Left lung (tissue), 4 donors: ENCODE measurements at regions not wholly inside any gene's neighbourhood (a gene's known extent, or its start where the extent isn't known, plus 50 kb on each side); places are given as distances from the start of the nearest gene placed in this dataset.

Experiments used
- ATAC-seq: fragments of 200-7000 bp; cut with Tn5 transposase; one replicate; pipeline ENCODE4 v1.9.1; 2020; ENCODE audit warnings: moderate library complexity
- DNase-seq, 4 donors: peaks; one replicate each; pipeline ENCODE4 v3.0.0-alpha.2; 2013 to 2020
- H3K27ac ChIP-seq, 2 donors: fragments of 200-600 bp; sonication (generic) in 1 of 2; one replicate each; pipeline versions ENCODE4 v1.5.0 to v1.8.0; 2020 to 2021
- H3K27me3 ChIP-seq, 2 donors: fragments of 200-600 bp; sonication (generic) in 1 of 2; one replicate each; pipeline versions ENCODE4 v1.5.0 to v1.8.0; 2020 to 2021
- H3K36me3 ChIP-seq, 2 donors: fragments of 200-600 bp; sonication (generic) in 1 of 2; one replicate each; pipeline versions ENCODE4 v1.5.0 to v1.8.0; 2020 to 2021
- H3K4me1 ChIP-seq, 2 donors: fragments of 200-600 bp; one replicate each; pipeline ENCODE4 v1.8.0; 2021
- H3K4me3 ChIP-seq, 2 donors: fragments of 200-600 bp; sonication (generic) in 1 of 2; one replicate each; pipeline versions ENCODE4 v1.5.0 to v1.8.0; 2020 to 2021; ENCODE audit warnings: mild to moderate bottlenecking in 1 of 2
- H3K9me3 ChIP-seq, 2 donors: fragments of 200-600 bp; sonication (generic) in 1 of 2; one replicate each; pipeline versions ENCODE4 v1.5.0 to v1.8.0; 2020 to 2021
- CTCF ChIP-seq, 2 donors: fragments of 200-600 bp; sonication (generic) in 1 of 2; IDR thresholded peaks; one replicate each; pipeline versions ENCODE4 v1.5.0 to v1.8.0; 2021; ENCODE audit warnings: antibody characterized with exemption in 2 of 2
- intact Hi-C, 2 donors: fragments of 100-400 bp; cut with DNase I; formaldehyde crosslinking; loops; one replicate each; pipeline versions ENCODE4 v1.11.2 to v1.14.2; 2022
- donor health status: DM: no; HTN: yes; CAD: no.
- donor health status: DM: no; HTN: no; CAD: no.

- intact Hi-C loops: no loop called here
- Histone ChIP-seq H3K4me1 (peaks cover 0 to 2% of the 10 kb centered on the region in 2 donors), H3K27me3 (no peaks in the 10 kb centered on the region), H3K36me3 (no peaks in the 10 kb centered on the region), H3K27ac (no peak overlapping the region), H3K9me3 (no peaks in the 10 kb centered on the region), H3K4me3 (no peak overlapping the region)
- ATAC-seq (no peak), DNase-seq (no peak)
- TF ChIP-seq CTCF (IDR thresholded peaks at IDR 0.05): no peak
Measured at GRCh38 chr6:147699637-147700036, 191.1 kb downstream of the SAMD5 start.

- DNase-seq (no peak), ATAC-seq (no peak)
- Histone ChIP-seq H3K27ac (no peak overlapping the region), H3K9me3 (no peaks in the 10 kb centered on the region), H3K36me3 (no peaks in the 10 kb centered on the region), H3K4me1 (peaks cover 0 to 2% of the 10 kb centered on the region in 2 donors), H3K27me3 (no peaks in the 10 kb centered on the region), H3K4me3 (no peak overlapping the region)
- no peak for TF ChIP-seq CTCF (IDR thresholded peaks at IDR 0.05)
- intact Hi-C loops: no loop called here
Measured at GRCh38 chr6:147700436-147701209, 192.1 kb downstream of the SAMD5 start.

GRCh38 chr6:147704691-147705090, 196.2 kb downstream of the SAMD5 start:
- no peak for TF ChIP-seq CTCF (IDR thresholded peaks at IDR 0.05)
- H3K9me3 ChIP-seq: no peaks in the 10 kb centered on the region
- no peak for ATAC-seq
- H3K27me3 ChIP-seq: no peaks in the 10 kb centered on the region
- H3K4me3 ChIP-seq: no peak overlapping the region
- peaks cover 0 to 2% of the 10 kb centered on the region in 2 donors for H3K4me1 ChIP-seq
- no peaks in the 10 kb centered on the region for H3K36me3 ChIP-seq
- no peak for DNase-seq
- H3K27ac ChIP-seq: no peak overlapping the region
- intact Hi-C loops: no loop called here

GRCh38 chr6:147707524-147707923, 199.0 kb downstream of the SAMD5 start:
- H3K36me3 ChIP-seq: no peaks in the 10 kb centered on the region
- H3K4me1 ChIP-seq: no peaks in the 10 kb centered on the region
- intact Hi-C loops: no loop called here
- TF ChIP-seq CTCF (IDR thresholded peaks at IDR 0.05): no peak
- H3K27me3 ChIP-seq: no peaks in the 10 kb centered on the region
- ATAC-seq: no peak
- no peak for DNase-seq
- no peak overlapping the region for H3K27ac ChIP-seq
- H3K9me3 ChIP-seq: peaks cover 0 to 2% of the 10 kb centered on the region in 2 donors
- no peak overlapping the region for H3K4me3 ChIP-seq

- intact Hi-C loops: no loop called here
- DNase-seq (no peak), ATAC-seq (no peak)
- no peaks in the 10 kb centered on the region for H3K4me1 ChIP-seq
- H3K9me3 ChIP-seq: peaks cover 0 to 3% of the 10 kb centered on the region in 2 donors
- no peaks in the 10 kb centered on the region for H3K27me3 ChIP-seq
- H3K4me3 ChIP-seq: no peak overlapping the region
- no peaks in the 10 kb centered on the region for H3K36me3 ChIP-seq
- H3K27ac ChIP-seq: no peak overlapping the region
- no peak for TF ChIP-seq CTCF (IDR thresholded peaks at IDR 0.05)
Measured at GRCh38 chr6:147708170-147708569, 199.7 kb downstream of the SAMD5 start.
